22Rv1 (cell line): ENCODE measurements at regions not wholly inside any gene's neighbourhood (a gene's known extent, or its start where the extent isn't known, plus 50 kb on each side); places are given as distances from the start of the nearest gene placed in this dataset.

Source experiments
- ZFX ChIP-seq: fragments of 450-650 bp; IDR thresholded peaks from 2 replicates; pipeline ENCODE4 v1.6.1; 2017; ENCODE audit warnings: antibody characterized with exemption, borderline replicate concordance
- TF ChIP-seq, protein P1 (sequence below): fragments of 450-650 bp; IDR thresholded peaks from 2 replicates; pipeline ENCODE4 v1.5.1; 2017; ENCODE audit warnings: mild to moderate bottlenecking

DNA sequence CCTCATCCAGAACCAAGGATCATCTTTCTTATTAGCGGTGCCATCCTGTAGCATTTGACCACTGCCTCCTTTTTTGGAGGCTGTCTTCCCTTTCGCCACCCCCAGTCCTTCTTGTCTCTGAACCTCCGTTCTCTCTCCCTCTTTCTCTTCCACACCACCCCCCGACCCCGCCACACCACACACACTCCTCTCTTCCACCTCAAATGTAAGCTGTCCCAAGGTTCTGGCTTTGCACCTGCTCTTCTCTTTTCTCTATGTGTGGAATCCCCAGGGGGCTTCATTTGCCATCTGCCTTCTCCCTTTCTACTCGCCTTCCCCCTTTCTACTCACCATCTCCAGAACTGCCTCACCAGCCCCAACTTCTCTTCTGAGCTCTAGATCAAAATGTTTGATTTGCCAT is 111.3 kb upstream of the CDYL start:
- TF ChIP-seq, protein P1, sequence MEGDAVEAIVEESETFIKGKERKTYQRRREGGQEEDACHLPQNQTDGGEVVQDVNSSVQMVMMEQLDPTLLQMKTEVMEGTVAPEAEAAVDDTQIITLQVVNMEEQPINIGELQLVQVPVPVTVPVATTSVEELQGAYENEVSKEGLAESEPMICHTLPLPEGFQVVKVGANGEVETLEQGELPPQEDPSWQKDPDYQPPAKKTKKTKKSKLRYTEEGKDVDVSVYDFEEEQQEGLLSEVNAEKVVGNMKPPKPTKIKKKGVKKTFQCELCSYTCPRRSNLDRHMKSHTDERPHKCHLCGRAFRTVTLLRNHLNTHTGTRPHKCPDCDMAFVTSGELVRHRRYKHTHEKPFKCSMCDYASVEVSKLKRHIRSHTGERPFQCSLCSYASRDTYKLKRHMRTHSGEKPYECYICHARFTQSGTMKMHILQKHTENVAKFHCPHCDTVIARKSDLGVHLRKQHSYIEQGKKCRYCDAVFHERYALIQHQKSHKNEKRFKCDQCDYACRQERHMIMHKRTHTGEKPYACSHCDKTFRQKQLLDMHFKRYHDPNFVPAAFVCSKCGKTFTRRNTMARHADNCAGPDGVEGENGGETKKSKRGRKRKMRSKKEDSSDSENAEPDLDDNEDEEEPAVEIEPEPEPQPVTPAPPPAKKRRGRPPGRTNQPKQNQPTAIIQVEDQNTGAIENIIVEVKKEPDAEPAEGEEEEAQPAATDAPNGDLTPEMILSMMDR = no peak
- no peak for TF ChIP-seq ZFX
